Panc1 (cell line): ENCODE measurements at regions not wholly inside any gene's neighbourhood (a gene's known extent, or its start where the extent isn't known, plus 50 kb on each side); places are given as distances from the start of the nearest gene placed in this dataset.

Experiments used
- CTCF ChIP-seq: fragments of 450-650 bp; IDR thresholded peaks from 2 replicates; pipeline ENCODE4 v1.5.1; 2017; ENCODE audit warnings: mild to moderate bottlenecking
- POLR2AphosphoS5 ChIP-seq: IDR thresholded peaks from 2 replicates; pipeline ENCODE4 v1.6.1; 2012; ENCODE audit warnings: mild to moderate bottlenecking, low read depth, low read length, moderate library complexity
- SIN3A ChIP-seq: IDR thresholded peaks from 2 replicates; pipeline ENCODE4 v1.6.1; 2012; ENCODE audit warnings: low read depth, mild to moderate bottlenecking, low read length, moderate library complexity, borderline replicate concordance; ENCODE audit not compliant: insufficient read depth

GRCh38 chr9:82183181-82183860, 194.7 kb downstream of the SPATA31D1 start:
- no peak for TF ChIP-seq POLR2AphosphoS5
- no peak for TF ChIP-seq CTCF
- TF ChIP-seq SIN3A = no peak
